GM18867 (cell line): ENCODE measurements at regions not wholly inside any gene's neighbourhood (a gene's known extent, or its start where the extent isn't known, plus 50 kb on each side); places are given as distances from the start of the nearest gene placed in this dataset.
"Not testable (repeated sequence)": the region's sequence is repeated elsewhere in the genome, so short reads cannot be mapped to it uniquely, and the experiment has no call there.

Experiments used
- ATAC-seq: cut with Tn5 transposase; IDR thresholded peaks from one replicate; pipeline ENCODE4 v1.9.1; 2021; ENCODE audit warnings: mild to moderate bottlenecking, moderate library complexity; ENCODE audit not compliant: unreplicated experiment

DNA sequence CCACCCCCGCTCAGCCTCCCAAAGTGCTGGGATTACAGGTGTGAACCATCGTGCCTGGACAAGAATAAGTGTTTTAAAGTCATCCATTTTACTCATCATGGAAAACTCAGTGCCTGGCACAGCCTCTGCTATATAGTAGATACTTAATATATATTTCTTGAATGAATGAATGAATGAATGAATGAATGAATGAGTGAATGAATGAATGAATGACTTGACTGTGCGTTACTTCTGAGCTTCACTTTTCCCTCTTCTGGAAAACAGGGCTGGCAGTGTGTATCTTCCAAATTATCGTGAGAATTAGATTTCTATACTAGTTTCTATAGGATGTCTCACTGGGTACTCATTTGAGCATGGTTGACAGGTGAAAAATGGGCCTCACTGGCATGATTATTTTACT lies 307.3 kb upstream of the ERCC4 start:
- no peak for ATAC-seq

DNA sequence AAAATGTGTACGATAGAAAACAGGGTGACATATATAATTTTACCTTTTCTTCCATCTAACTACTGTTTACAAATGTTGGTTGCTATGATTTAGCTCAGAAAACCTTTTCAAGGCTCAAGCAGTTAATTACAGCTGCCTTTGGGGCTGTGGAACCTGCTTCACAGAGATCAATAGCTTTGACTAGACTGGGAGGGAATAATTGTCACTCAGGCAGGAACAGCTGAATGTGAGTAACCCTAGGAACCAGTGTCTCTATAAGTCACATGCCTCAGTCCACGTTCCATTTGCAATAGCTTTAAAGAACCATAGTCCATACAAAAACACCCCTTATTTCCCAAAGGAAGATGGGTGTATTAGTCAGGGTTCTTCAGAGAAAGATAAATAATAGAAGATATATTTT lies 306.8 kb upstream of the ERCC4 start:
- no peak for ATAC-seq

DNA sequence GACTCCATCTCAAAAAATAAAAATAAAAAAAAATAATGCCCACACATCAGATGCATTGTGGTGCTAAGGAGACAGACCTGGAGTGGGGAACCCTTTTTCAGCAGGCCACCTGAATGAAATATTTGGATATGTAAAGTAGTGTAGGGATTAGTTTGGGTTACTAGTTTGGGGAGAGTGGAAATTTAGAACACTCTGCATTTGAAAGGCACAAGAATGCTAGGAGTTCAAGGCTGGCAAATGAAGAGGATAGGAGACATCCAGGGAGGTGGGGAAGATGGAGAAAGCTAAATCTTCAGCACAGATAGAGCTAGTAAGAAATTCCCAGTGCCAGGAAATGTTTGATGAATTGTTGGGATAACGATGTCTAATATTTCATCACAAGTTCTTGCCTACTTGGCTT lies 298.3 kb upstream of the ERCC4 start:
- ATAC-seq: no peak

DNA sequence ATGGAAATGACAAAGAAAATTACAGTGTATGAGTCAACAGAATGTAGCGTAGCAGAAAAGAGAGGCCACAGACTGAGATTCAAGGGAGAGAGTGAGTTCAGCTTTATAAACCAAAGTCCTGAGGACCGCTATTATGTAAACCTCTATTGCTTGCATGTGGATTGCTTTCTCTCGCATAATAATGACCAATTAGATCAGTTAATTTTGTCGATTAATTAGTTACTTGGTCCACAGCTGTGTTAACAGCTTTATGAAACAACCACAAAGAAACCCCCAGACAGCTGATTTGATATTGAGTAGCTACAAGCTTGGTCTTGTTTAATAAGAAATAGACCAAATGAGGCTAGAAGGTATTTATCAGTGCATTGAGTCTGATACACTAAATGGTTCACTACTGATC lies 291.8 kb upstream of the ERCC4 start:
- no peak for ATAC-seq

DNA sequence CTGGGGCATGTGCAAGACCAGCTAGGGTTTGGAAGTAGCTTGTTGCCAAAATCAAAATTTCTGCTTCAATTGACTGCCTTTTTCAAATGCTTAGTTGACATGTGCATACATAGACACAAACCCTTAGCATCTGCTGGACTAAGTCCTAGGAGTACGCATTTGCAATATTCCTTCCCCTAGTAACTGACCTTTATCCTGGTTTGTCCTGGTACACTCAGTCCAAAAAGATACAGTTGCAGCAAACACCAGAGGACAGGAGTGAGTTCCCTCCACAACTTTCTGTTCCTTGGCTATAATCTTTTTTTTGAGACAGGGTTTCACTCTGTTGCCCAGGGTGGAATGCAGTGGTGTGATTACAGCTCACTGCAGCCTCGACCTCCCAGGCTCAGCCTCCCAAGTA lies 290.2 kb upstream of the ERCC4 start:
- no peak for ATAC-seq

DNA sequence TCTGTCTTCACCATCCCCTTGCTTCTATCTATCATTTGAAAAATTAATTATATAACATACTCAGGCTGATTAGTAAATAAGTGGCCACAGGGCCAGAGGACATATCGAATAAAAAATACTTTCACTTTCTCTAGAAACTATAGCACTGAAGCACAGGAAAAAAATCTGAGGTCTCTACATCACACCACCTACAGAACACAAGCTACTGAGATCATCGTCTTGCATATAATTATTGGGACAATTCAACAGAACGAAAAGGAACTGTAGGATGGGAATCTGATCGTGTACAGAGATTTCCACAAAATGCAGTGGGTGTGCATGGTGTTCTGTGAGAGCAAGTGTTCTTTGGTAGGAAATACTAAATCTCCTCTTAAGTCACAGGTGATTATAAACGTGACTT lies 289.6 kb upstream of the ERCC4 start:
- no peak for ATAC-seq

DNA sequence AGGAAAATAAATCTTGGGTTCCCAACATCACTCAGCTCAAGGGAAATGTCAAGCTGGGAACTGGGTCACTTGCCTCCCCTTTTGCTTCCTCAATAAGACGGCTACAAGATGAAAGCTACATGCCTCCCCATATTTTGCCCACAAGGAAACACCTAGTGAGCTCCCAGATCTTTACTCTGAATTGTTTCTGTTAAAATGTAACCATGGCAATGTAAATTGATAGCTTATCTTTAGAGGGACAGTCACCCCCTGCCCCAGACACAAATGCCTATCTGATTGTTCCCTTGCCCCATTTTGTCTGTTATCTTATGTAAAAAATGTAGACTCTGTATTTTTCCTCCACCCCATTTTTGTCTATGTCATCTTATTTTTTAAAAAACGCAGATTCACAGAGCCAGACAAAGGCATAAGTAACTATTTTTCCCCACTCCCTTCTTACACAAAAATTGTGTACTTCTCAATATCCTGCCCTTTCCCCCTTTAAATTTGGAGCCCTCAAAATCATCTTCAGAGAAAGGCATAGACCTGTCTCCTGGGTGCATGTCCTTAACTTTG lies 288.7 kb upstream of the ERCC4 start:
- ATAC-seq: no peak

DNA sequence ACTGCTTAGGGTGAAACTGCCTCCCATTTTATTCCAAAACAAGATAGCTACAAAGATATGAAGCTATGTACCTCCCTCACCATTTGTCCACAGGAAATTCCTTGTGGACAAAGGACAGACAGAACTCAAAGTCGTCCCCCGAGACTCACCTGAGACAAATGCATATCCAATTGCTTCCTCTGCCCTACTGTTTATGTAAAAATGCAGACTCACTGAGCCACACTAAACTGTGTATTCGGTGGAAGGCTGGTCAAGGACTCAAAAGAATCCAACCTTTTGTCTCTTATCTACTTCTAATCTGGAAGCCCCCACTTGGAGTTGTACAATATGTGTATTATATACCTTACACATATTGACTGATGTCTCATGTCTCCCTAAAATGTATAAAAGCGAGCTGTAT lies 288.0 kb upstream of the ERCC4 start:
- ATAC-seq: no peak

DNA sequence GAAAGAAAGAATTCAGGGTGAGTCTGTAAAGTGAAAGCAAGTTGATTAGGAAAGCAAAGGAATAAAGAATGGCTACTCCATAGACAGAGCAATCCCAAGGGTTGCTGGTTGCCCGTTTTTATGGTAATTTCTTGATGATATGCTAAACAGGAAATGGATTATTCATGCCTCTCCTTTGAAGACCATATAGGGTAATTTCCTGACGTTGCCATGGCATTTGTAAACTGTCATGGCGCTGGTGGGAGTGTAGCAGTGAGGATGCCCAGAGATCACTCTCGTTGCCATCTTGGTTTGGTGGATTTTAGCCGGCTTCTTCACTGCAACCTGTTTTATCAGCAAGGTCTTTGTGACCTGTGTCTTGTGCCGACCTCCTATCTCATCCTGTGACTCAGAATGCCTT lies 287.4 kb upstream of the ERCC4 start:
- not testable (repeated sequence) for ATAC-seq

DNA sequence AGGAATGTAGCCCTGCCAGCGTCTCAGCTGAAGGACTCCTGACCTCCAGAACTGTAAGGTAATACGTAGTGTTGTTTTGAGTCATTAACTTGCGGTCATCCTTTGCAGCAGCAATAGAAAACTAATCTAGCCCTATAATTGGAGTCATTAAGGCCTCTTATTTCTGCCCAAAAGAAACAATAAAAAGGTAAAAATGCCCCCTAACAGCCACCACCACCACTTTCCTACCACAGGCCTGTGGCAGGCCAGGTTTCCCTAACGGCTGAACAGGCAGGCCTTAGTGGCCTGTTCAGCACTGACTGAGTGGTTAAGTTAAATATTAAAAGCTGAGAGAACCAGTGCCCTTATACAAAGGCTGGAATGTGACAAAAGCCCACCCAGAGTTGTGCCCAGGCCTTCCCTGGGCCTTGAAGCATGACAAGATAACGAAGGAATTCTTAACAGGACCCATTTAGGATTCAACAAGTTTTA lies 286.5 kb upstream of the ERCC4 start:
- ATAC-seq: no peak

DNA sequence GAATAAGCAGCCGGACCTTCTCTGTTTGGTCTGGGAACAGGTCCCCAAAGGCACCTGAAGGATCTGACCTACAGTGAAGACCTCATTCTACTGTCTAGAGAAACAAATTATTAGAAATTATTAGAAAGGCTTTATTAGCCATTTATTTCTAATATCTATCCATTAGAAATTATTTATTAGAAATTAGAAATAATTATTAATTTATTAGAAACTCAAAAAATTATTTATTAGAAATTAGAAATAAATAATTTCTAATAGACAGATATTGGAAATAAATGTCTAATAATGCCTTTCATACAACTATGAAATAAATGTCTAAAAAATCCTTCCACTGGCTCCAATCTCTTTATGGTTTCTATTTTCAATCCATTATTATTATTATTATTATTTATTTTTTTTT lies 285.7 kb upstream of the ERCC4 start:
- no peak for ATAC-seq

DNA sequence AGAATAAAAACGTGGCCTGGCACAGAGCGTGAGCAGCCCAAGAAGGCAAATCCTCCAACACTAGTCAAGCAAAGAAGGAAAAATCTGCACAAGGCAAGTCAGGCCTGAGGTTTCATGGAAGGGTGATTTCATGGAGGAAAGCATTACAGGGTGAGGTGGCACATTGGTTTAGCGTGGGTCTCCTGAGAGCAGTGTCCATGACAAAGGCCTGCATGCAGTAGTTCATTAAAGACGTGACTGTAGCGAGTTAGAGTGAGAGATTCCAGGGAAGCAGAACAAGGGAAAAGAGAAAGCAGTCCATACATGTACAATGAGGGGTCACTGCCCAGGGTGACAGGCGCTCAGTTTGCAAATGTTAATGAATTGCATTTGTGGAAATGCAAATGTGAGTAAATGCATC lies 285.0 kb upstream of the ERCC4 start:
- no peak for ATAC-seq

DNA sequence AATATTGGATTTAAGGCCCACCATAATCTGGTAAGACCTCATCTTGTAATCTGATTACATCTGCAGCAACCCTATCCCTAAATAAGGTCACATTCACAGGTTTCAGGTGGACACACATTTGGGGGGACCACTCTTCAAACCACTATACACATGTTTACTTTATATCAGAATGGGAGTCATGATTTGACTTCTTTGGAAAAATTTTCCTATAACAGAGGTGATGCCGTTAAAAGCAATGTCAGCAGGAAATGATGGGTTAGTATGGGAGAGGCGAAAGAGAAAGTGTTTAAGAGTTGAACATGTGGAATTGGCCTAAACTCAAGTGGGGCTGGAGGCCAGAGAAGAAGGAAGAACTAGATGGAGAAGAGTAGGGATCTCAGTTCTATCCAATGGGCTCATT lies 281.7 kb upstream of the ERCC4 start:
- ATAC-seq: no peak

DNA sequence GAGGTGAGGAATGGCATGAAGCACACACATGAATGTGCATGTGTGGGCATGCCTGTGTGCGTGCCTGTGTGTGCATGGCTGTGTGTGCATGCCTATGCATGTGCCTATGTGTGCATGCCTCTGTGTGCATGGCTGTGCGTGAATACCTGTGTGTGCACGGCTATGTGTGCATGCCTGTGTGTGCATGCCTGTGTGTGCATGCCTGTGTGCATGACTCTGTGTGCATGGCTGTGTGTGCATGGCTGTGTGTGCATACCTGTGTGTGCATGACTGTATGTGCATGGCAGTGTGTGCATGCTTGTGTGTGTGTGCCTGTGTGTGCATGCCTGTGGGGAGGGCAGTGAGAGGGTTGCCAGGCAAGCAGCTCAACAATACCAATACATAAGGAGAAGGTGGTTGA lies 276.5 kb upstream of the ERCC4 start:
- no peak for ATAC-seq

DNA sequence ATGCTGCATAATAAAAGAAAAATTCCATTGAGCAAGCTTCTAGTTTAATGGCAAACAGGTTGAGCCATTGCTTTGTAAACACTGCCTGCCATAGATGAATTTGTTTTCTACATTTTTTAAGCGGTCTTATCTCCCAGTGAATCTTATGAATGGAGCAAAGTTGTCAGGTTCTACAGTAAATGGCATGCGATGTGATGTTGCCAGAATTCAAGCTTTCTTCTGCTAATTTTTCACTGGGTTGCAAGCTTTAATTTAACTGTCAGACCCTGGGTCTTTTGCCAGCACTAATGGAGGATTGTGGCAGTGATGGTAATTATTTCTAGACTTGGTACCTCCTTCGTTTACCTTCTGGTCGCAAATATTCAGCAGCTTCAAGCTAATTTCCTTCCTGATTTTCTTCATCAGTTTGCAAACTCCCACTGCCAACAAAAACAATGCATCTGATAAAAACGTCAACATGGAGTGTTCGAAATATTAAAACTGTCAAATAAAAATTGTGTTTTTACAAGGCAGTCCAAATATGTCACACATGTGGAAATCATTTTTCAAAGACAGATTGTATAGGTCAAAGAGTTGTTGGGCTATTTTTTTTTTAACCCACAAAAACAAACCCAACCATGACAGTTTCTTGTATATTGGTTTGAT lies 274.2 kb upstream of the ERCC4 start:
- no peak for ATAC-seq

DNA sequence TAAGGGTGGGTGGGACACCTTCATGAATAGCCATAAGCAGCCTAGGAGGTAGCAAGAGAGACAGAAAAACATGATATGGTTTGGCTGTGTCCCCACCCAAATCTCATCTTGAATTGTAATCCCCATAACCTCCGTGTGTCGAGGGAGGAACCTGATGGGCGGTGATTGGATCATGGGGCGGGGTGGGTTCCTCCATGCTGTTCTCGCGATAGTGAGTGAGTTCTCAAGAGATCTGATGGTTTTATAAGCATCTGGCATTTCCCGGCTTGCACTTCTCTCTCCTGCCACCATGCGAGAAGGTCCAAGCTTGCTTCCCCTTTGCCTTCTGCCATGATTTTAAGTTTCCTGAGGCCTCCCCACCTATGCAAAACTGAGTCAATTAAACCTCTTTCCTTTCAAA lies 259.1 kb upstream of the ERCC4 start:
- ATAC-seq: no peak

DNA sequence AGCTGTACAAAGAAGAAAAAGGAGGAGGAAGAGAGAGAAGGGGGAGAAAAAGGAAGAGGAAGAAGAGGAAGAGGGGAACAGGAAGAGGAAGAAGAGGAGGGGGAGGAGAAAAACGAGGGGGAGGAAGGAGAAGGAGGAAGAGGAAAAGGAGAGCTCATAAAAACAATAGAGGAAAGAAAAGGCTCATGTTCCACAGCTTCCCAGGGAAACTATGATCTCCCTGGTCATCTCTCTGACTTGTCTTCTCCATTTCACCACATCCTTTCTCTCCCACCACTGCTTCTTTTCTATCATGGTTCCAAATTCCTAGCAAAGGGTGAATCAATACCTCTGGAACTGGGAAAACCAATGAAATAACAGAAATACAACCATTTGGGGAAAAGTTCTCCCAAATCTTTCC lies 254.1 kb upstream of the ERCC4 start:
- ATAC-seq: no peak

DNA sequence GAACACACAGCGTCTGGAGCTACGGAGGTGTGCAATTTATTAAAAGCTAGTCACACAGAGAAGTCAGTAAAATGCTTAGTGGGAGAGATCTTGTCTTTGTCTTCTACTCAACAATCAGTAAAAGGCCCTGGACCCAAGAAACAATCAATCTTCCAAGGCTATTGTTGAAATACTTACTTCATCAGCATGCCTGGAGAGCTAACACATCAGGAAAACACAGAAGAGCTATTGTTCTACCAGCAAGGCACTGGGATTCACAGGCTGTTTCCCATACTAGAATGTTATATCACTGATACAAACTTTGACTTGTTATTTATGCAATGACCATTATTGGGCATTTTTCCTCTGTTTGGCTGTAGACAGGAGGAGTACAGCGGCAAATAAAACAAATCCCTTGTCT lies 247.8 kb upstream of the ERCC4 start:
- no peak for ATAC-seq

DNA sequence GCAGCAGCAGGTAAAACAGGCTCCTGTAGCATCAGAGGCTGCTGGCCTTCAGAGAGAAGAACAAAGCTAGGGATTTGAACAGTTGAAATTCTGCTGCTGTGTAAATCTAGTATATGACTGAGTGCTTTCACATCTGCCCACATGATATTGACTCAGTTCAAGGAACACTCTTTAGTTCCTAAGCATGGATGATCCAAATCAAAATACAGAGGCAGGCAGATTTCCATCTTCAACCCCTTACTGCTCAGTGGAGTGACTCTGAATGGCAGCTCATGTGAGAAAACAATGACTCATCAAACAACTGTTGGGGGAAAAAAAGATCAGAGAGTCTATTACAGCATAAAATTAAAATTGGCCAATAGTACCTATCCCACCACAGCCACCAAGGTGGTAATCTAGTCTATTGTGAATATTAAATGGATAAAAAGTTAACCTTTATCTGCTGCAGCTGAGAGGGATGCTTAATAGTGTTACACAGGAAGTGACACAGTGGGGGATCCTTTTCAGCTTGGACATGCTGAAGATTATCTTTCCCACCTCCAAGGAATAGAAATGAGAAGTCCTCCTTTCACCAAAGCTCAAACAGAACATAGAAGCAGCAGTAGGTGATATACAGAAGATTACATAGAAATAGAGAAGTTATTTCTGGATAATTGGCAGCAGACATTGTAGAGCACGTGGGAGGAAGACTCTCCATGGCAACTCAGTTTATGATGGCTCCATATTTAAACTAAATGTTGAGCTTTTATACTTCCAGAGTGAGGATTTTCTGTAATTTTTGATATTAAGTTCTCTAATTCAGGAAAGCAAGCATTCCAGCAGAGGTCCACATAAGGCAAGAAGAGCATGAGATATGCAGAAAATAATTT lies 239.7 kb upstream of the ERCC4 start:
- no peak for ATAC-seq

DNA sequence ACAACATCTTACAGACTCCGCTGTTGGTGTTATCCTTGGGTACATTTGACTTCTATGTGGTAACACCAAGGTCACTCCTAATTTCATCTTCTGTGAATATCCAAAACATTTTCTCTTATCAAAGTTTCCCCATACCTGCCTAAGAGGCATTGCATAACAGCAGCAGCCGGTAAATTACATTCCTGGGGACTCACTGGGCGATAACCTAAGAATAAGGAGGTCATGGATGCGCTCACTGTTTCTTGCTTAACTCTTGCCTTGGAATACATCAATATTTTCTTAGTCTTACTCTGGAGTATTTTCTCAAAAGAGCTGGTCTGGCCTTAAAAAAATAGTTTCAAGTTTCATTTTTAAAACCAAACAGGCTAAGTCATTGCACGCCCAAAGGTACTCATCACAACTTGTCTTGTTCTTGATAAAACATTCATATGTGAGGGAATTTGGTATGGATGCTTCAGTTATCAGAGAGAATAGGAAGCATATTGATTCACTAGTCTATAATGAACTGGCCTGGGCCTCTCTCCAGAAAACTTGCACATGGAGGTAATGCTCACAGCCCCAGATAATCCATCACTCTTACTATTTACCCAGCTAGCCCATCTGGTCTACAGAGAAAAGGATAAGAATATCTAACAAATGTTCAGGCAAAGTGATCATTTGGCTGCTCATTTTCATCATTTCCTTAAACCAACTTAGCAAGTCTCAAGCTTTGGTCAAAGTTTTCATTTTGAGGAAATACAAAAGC lies 235.0 kb upstream of the ERCC4 start:
- ATAC-seq: no peak

DNA sequence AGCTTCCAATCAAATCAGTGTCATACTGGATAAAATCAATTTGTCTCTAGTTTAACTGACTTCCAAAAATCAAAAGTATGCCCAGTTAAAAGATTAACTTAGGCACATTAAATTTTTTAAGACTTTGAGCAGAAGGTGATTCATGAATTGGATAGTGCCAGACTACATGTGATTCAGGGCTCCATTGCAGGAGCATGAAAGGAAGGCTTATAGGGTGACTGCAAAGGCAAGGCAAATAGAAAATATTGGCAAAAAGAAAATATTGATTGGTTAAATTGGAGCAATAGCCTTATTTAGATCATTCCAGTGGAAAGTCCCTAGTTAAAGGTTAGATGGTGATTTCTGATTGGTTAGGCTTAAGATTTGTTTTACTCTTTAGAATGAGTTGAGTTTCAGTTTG lies 223.9 kb upstream of the ERCC4 start:
- ATAC-seq: no peak

DNA sequence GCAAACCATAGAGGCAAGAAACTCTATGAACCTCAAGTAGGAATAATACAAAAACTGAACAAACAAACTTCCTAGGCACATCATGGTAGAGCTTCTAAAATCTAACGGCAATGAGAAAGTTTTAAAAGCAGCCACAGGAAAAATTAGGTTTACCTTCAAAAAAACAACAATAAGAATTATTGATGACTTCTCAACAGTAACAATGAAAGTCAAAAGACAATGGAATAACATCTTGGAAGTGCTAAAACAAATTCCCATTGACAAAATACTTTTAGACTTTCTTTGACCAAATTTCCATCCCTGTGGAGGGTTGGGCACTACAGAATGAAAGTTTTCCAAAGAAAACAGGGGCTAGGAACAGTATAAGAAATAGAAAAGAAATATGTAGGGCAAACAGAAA lies 222.9 kb upstream of the ERCC4 start:
- ATAC-seq: no peak
